ENCODE measurements at regions not wholly inside any gene's neighbourhood (a gene's known extent, or its start where the extent isn't known, plus 50 kb on each side); places are given as distances from the start of the nearest gene placed in this dataset.

DNA sequence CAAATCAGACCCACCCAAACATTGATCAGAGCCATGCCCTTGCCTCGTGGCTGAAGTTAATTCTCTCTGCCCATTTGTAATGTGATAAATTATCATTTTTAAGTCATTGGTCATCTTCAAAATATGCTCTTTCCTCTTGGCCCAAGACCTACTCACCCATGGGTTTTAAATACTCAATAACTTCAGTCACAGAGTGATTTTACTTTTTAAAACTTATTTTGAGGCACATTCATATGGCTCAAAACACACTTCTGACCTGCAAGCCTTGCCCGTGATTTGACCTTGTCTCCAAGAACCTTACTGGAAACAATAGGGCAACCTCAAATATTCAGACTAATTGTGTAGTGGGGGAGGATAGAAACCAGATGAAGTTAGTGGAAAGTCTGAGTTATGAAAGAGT, 176.2 kb upstream of the LNX1 start:
- no peak for DNase-seq

DNA sequence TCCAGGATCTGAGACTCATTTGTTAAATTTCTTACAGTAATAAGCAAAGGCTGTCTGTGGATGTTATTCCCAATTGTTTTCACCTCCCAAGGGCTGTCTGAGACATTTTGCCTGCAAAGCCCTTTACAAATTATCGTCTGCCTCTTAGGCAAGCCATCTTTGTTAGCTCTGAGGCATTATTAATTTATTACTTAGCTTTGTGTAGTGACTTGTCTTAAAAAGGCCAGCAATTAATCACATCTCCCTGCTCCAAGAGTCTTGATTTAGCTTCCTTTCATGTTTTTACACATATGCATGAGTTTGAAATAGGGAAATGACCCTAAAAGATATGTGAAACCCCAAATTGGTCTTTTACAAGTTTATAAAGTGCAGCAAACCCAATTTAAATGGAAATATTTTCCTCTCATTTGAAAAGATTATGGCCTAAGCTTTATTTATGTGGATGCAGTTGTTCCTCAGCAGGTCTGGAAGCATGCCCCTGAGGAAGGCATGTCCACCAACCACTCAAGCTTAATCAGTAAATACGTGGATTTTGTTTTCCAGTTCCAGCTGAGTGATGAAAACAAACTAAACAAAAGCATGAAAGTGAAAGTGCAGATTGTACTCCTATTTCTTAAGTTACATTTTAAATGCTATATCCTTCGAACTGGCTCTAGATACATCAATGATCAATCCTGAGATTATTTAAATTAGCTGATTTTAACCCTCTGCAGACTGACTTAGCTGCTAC, 173.6 kb upstream of the LNX1 start:
- no peak for DNase-seq

DNA sequence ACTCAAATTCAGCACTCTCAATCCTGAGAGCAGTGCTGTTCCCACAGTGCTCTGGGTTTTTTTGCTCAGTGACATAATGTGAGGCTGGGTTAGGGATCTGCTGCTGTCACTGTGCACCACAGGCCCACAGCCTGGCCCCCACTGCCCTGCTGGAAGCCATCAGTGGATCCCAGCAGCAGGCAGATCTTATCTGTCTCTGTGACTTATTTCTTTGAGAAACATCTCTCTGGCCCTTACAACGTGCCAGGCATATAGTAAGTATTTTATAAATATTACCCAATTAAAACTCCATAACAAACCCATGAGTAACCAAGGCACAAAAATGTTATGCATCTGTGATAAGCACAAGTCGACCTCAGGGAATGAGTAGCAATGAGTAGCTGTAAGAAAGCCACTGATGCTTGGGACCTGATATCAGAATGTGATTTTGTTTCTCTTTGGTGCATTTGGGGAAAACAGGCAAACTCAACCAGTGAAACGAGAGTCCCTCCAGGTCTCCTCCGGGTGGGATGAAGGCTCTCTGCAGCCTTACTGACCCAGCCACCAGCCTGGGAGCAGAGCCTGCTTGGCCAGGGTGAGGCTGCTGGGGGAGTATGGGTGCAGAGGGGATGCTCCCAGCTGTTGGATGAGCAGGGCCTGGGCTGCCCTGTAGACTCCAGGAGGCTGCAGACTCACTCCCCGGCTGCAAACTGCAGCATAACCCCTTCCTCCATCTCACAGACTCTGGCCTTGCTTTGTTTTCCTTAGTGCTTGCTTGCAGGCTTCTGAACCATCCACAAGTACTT, 172.7 kb upstream of the LNX1 start:
- no peak for DNase-seq

DNA sequence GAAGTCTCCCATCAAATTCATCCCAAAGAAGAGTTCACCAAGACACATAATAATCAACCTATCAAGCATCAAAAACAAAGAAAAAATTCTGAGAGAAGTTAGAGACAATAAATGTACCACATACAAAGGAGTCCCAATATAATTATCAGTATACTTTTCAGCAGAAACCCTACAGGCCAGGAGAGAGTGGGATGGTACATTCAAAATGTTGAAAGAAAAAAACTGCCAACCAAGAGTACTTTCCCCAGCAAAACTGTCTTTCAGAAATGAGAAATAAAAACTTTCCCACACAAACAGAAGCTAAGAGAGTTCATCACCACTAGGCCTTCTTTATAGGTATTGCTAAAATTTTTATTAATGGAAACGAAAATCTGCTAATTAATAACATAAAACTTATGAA, 164.4 kb upstream of the LNX1 start:
- DNase-seq = no peak

DNA sequence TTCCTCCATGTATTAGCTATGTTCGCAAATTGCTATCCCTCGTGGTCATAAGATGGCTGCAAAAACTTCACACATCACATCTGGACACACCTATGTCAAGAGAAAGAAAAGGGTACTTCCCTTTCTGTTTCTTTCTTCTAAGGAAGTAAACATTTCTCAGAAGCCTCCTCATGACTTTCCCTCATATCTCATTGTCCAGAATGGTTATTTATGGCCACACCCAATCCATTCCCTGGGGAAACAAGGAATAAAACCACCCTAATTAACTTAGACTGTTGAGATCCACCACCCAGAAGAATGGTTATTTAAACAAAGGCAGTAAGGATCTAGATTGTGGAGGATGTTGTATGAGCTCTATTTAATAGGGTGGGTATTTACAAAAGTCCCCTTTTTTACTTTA, 160.8 kb upstream of the LNX1 start:
- no peak for DNase-seq

DNA sequence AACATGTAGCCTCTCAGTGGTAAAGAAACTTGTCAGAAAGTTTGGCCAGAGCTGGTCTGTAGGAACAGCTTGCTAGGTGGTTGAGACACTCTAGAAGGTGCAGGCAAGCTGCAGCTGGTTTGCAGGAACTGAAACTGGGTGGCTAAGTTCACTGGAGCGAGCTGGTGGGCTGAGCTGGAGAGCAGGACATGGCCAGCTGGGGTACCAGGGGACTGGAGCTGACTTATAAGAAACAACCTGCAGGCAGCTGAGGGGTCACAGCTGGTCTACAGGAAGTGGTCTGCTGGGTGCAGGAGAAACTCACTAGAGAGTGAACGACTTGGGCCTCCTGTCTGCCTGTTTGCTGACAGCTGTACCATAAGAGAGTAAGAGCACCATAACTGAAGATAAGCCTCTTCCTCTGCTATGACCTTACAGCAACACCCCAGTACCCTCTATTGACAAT, 157.1 kb upstream of the LNX1 start:
- DNase-seq = no peak

DNA sequence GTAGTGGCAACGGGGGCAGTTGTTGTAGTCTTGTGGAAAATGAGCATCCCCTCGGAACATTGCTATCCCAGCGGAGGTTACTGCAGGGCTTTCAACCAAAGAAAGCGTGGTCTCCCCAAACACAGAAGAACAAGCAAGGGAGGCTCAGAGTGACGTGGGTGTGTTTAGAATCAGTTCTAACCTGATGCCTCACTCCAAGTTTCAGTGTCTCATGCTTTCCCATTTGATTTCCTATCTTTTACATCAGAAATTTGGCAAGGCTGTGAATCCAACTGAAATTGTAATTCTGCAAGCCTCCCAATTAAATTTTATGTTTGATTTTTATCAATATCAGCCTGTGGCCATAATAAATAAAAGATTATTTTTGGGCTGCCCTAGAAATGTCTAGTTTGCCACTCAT, 156.1 kb upstream of the LNX1 start:
- no peak for DNase-seq

DNA sequence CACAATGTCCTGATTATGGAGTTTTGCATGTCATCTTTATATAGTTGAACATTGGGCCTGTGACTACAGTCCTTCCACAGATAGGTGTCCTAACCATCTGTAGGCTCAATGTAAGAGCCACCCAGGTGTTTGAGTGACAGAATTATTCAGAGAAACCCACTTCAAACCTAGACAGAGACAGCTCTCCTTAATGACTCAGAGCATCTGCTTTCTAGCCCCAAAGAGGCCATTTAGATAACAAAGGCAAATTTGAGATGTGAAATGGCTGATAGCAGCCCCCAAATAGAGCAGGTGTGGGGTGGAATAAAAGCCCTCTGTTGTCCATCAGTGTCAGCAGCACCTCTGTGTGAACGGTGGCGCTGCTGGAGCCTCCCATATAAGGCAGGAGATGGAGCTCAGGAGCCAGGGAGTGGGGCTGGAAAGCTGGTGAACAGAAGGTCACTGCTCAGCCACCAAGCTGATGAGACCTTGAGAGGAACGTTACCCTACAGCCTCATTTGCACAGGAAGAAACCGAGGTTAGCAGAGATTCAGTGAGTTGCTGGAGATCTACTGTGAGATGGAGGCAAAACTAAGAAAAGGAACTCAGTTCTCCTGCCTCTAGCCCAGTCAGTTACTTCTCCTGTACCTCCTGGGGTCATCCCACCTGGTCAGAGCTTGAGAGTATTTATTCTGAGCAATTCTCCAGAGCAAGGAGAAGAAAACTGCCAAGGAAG, 153.3 kb upstream of the LNX1 start:
- no peak for DNase-seq

DNA sequence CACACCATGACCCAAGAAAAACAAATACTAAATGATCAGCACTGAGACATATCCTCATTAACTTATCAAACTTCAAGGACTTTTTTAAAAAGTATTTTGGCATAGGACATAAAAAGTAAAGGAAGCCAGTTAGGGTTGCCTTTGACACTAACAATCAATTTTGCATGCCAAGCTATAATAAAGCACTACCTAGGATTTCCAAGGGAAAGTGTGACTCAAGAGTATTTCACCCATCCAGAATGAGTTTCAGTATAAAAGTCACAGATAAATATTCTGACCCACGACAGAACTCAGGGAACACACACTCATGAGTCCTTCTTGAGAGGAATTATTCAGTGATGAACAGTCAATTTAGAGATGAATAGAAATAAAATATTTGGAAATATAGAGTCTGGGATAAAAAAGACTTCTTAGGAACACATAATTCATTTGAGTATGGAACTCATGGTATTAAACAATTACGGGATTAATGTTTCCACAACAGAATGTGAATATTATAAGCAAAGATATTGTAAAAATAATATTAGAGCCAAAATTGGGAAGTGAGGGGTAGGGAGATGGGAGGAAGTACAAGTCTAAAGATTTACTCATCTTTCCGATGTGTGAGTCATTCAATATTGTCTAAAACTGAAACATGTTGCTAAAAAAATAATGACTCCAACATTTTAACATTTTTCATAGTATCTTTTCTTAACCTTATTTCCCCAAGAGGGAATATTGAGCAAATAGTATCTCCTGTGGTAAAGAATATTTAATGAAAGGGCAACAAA, 143.5 kb upstream of the LNX1 start:
- no peak for DNase-seq

DNA sequence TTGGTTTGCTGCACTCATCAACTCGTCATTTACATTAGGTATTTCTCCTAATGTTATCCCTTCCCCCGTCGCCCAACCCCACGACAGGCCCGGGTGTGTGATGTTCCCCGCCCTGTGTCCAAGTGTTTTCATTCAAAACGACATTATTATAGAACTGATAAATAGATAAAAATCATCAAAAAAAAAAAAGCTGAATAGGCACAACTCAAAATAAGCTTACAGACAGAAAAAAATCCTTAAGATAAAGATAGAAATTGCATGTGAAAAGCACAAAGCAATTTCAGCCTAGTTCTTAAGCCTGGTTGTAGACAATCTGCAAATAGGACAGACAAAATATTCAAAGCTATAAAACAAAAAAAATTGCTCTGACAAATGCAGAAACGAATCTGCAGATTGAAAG, 142.9 kb upstream of the LNX1 start:
- no peak for DNase-seq

DNA sequence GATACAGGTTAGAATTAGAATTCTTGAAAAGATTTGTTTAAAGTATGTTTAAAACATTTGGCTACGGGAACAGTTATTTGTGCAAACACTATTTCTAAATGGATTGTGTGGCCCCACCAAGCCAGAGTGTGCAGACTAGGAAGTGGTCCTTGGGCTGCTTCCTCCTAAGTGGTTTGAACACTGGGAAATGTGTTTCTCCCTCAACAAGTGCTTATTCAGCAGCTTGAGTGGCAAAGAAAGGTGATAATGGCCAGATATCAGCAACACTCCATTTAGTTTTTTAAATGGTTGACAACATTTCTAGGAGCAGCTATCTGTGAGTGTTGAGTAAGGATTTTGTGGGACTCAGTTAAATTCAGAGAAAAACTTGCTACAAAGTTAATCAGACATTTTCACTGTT, 141.4 kb upstream of the LNX1 start:
- no peak for DNase-seq

DNA sequence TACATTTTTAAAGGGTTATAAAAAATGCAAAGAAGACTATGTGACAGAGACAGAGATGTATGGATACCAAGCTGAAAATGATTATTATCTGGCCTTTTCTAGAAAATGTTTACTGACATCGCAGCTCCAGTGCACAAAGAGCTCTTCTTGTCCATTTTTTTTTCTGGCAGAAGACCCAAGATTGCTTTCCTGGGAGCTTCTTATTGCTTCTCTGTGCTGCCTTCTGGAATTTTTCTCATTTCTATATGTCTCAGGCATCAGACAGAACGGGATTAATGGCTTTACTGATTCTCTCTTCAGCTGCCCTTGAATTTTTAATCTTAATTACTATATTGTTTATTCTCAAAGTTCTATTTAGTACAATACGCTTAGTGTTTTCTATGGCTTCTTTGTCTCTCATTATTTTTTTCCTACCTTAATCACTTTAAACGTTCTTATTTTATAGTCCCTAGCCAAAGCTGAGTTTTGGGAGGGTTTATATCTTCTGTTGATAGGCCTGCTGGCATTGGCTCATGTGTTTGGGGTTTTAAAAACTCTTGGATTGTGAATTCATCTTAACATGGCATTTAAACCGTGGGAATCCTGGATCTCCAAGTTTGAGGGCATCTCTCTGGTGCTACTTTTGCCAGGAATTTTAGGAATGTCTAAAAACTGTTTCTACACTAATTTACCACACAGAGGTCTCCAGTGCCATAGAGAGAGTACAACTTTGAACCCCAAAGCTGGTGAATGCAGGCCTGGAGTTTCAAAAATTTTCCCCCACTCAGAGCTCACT, 138.9 kb upstream of the LNX1 start:
- no peak for DNase-seq

DNA sequence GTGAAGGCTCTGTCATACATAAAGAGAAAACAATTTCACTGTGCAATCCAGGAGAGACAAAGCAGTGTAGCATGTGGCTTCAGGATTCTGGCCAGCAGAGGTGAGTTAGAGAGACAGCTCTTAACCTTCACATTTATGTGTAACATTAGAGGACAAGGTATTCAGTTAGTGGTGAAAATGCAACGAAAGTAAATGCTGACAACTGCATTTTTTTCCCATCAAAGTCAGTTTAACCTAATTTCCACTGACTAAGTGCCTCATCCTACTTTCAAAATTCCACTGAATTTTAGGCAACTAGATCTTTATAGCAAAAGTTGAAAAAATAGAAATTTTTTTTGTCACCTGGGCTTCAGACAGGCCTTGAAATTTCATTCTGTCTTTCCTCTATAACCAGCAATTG, 130.8 kb upstream of the LNX1 start:
- DNase-seq = no peak

DNA sequence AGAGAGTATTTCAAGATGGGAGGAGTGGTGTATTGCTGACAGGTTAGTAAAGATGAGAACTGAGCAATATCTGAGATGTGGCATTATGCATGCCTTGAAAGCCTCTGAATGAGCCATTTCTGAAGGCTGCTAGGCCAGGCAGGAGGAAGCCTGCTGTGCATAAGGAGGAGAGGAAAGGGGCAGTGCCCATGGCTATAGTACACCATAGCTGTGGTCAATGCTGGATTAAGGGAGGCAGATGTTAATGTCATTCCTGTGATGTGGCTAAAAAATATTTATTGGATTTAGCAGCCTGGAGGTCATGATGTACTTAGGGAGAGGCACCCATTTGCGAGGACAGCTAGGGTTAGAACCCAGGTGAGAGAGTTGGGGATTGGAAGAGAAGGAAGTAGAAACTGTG, 130.0 kb upstream of the LNX1 start:
- no peak for DNase-seq

DNA sequence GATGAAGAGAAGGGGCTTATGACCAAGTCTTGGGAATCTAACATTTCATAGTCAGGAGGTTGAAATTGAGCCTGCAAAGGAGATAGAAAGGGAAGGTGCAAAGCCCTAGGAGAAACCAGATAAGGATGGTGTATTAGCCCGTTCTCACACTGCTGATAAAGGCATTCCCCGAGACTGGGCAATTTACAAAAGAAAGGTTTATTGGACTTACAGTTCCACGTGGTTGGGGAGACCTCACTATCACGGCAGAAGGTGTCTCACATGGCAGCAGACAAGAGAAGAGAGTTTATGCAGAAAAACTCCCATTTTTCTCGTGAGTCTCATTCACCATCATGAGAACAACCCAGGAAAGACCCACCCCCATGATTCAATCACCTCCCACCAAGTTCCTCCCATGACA, 129.5 kb upstream of the LNX1 start:
- no peak for DNase-seq

DNA sequence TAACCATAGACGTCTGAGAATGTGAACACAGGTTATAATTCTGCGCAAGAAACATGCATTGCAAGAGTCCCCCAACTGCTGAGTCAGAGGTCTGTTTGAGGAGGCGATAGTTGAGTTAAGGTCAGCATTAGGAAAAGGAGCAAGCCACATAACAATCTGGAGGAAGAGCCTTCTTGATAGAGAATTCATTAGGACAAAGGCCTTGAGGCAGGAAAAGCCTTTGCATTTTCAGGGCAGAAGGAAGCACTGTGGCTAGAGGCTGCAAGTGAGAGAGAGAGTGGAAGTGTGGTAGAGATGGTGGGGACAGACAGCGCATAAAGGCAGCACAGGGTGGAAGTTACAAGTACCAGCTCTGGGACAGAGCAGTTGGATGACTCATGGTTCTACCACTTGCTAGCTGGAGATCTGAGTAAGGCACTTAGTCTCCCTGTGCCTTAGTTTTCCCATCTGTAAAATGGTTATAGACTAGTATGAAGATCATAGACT, 125.8 kb upstream of the LNX1 start:
- DNase-seq = no peak

DNA sequence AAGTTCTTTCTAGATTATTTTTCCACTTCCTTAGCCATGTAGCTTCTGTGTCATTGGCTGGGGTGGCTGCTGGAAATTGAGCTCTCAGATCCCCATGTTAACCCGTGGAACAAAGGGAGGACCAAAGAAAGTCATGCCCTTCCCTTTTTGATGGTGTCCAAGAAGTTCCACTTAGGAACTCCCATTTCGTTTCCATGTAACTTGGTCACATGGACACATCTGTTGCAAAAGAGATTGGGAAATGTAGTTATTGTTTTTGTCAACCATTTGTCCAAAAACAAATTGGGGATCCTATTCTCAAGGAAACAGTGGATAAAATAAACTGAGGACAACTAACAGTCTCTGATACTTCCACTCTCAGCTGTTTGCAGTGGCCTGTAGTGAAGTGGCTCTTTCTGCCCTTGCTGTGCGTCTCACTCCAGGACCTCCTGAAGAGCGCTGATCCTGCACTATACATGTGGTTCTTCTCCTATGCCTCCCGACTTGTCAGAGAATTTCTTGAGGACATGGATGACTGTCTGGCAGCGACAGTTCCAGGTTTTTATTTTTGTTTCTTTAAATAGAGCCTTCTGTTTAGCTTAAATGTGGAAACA, 125.3 kb upstream of the LNX1 start:
- DNase-seq = no peak

DNA sequence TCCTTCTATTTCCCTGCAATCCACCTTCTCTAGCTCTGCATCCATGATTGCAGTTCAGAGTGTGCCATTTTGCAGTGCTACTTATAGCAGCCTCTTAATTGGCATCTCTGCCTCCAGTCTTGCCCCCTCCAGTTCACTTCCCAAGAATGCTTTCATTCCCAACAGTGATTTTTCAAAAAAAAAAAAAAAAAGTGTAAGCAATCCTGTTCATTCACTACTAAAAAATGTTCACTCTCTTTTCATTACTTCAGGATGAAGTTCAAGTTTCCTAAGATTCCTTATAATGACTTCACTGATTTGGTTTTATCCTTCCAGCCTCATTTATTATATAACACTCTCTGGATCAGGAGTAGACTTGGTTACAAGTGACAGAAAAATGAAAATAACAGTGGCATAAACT, 124.7 kb upstream of the LNX1 start:
- DNase-seq = no peak

DNA sequence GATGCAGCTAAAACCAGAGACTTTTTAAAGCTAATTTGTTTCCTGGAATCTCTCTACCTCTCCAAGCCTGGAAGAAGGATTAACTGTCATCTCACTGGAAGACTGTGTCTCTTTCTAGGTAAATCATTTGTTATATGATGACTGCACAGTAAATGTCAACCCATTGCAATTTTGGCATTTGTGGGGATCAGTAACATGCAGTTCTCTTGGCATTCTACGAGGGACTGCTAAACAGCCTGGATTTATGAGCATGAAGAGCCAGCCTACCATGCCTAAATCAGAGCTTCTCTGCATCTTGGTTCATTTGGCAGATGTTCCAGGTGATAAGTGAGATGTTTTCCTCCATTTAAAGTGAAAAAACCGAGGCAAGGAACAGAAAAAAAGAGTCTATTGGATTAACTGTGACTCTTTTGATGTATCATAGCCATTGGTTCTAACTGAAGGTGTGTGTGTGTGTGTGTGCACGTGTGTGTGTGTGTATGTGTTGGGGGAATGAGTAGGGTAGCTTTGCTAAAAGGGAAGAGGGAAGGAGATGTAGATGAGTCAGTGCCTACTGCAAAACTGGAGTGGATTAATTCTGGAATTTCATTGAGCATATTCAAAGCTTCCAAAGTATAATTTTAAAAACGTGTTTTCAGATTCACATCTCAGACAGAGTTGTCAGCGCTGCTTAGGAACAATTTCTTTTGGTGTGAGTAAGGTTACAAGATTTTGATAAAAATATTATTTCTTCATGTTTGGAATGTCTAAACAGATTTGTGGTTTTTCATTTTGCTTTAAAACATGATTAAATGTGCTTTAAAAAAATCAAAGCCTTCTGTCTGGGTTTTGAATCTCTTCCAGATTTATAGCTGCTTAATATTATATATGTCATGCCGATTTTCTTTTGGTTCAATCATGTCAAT, 123.2 kb upstream of the LNX1 start:
- no peak for DNase-seq

DNA sequence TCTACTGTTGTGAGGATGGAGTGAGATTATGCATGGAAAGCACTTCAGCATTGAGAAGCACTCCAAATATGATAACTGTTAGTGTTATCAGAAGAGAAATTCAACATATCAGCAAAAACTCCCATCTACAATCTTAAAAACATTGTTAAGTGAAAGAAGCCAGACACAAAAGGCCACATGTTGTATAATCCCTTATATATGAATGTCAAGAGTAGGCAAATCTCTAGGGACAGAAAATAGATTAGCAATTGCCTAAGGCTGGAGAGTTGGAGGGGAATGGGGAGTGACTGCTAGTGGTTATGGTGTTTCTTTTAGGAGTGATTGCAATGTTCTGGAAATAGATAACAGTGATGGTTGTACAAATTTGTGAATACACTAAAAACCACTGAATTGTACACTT, 122.5 kb upstream of the LNX1 start:
- DNase-seq = no peak

DNA sequence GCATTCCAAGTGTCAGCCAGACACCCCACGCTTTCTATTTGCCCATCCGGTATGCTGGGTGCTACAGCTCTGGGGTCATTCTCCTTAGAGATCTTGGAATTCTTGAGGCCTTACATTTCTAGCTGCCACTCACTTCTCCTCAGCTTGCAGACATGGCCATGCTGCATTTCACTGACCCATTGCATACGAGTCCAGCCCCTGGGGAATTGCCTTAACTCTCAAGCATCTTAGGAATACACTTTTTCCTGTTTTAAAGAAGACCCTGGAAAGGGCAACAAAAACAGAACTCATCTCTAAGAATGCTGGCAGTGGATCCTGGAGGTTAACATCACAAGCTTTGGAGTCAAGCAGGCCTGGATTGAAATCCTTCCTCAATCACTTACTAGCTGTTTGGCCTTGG, 122.0 kb upstream of the LNX1 start:
- no peak for DNase-seq
